ENCODE measurements at regions not wholly inside any gene's neighbourhood (a gene's known extent, or its start where the extent isn't known, plus 50 kb on each side); places are given as distances from the start of the nearest gene placed in this dataset.

DNA sequence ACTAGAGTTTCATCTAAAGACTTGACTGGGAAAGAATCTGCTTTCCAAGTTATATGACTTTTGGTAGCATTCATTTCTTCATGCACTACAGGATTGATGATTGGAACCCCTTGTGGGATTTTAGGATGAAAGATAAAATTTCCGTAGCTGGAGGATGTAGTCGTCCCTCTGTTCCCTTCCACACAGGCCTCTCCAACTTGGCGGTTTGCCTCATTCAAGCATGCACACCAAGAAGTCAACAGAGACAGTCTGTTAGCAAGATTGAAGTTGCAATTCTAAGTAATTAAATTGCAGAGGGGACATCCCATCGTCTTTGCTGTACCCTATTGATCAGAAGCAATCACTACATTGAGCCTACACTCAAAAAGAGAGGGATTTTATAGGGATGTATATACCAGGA, 777.4 kb upstream of the HS3ST1 start:
- no peak for TF ChIP-seq CTCF (IDR thresholded peaks at IDR 0.05)
- no peak for TF ChIP-seq POLR2AphosphoS5 (IDR thresholded peaks at IDR 0.05)
- TF ChIP-seq POLR2A (IDR thresholded peaks at IDR 0.05) = no peak
- TF ChIP-seq EP300 (IDR thresholded peaks at IDR 0.05) = no peak
